ENCODE measurements at regions not wholly inside any gene's neighbourhood (a gene's known extent, or its start where the extent isn't known, plus 50 kb on each side); places are given as distances from the start of the nearest gene placed in this dataset.

DNA sequence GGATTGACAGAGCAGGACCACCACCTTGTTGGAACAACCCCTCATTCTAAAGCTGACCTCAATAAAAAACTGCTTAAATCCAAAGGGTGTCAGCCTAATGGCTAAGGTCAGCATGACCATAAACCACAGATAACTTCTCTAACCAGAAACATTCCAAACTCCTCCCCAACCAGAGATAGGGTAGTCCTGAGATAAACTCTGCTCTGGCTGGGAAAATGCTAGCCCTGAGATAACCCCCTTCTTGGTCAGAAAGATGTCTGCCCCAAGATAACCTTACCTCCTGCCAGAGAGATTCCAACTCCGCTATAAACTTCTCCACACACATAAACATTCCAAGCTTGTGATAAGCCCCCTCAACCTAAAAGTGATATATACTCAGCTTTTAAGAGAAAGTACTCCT is 364.8 kb upstream of the RBMY1B start:
- Histone ChIP-seq H3K4me3 (ENCODE audit: severe bottlenecking) (no peak overlapping the region), H3K9me3 (ENCODE audit: severe bottlenecking) (no peaks in the 10 kb centered on the region), H3K27ac (ENCODE audit: poor library complexity, severe bottlenecking) (no peak overlapping the region), H3K36me3 (ENCODE audit: low read depth) (no peaks in the 10 kb centered on the region), H3K4me1 (ENCODE audit: insufficient read depth, poor library complexity, severe bottlenecking) (no peaks in the 10 kb centered on the region), H3K27me3 (ENCODE audit: insufficient read depth, poor library complexity, severe bottlenecking) (peaks cover 5% of the 10 kb centered on the region)
- DNase-seq (ENCODE audit: low spot score) (no peak), ATAC-seq (ENCODE audit: low read depth) (no peak)
- TF ChIP-seq, protein P1, sequence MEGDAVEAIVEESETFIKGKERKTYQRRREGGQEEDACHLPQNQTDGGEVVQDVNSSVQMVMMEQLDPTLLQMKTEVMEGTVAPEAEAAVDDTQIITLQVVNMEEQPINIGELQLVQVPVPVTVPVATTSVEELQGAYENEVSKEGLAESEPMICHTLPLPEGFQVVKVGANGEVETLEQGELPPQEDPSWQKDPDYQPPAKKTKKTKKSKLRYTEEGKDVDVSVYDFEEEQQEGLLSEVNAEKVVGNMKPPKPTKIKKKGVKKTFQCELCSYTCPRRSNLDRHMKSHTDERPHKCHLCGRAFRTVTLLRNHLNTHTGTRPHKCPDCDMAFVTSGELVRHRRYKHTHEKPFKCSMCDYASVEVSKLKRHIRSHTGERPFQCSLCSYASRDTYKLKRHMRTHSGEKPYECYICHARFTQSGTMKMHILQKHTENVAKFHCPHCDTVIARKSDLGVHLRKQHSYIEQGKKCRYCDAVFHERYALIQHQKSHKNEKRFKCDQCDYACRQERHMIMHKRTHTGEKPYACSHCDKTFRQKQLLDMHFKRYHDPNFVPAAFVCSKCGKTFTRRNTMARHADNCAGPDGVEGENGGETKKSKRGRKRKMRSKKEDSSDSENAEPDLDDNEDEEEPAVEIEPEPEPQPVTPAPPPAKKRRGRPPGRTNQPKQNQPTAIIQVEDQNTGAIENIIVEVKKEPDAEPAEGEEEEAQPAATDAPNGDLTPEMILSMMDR (IDR thresholded peaks at IDR 0.05; ENCODE audit: poor library complexity, severe bottlenecking): no peak

DNA sequence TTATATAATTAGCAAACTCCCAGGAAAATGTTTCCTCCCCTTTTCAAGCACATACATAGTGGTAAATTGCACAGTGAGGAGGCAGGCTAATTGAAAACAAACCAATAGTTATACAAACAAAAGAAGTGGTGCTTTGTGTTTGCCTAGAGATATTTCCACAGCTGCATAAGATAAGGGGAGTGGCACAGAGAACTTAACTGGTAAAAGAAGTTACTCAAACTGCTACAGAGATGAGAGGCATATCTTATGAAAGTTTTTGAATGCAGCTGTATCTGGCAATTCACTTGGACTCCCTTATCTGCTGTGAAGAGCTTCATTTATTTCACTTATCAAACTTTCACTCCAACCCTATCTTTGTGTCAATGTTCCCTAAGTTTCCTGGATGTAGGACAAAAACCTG is 361.2 kb upstream of the RBMY1B start:
- TF ChIP-seq, protein P1 (IDR thresholded peaks at IDR 0.05; ENCODE audit: poor library complexity, severe bottlenecking): no peak

DNA sequence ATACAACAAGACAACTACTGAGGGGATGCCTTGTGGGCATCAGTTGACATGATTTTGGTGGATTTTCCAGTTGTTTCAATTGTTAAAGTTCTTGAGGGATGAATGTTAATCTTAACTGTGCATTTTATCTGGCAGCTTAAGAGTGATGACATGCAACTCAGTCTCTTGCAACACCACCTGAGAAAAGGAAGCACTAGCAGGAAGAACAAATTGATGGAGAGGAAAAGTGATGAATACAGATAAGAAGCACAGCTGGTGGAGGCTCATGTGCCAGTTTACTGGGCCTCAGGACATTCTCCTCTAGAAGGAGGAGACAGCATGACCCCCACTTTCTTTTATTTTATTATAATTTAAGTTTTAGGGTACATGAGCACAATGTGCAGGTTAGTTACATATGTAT is 341.3 kb upstream of the RBMY1B start:
- no peak for ATAC-seq (ENCODE audit: low read depth)
- no peaks in the 10 kb centered on the region for H3K27me3 ChIP-seq (ENCODE audit: insufficient read depth, poor library complexity, severe bottlenecking)

More for the DNA sequence above, 361.2 kb upstream of the RBMY1B start:
- Histone ChIP-seq H3K4me1 (ENCODE audit: insufficient read depth, poor library complexity, severe bottlenecking) (no peaks in the 10 kb centered on the region), H3K4me3 (ENCODE audit: severe bottlenecking) (no peak overlapping the region), H3K27me3 (ENCODE audit: insufficient read depth, poor library complexity, severe bottlenecking) (peaks cover 5% of the 10 kb centered on the region), H3K9me3 (ENCODE audit: severe bottlenecking) (no peaks in the 10 kb centered on the region), H3K27ac (ENCODE audit: poor library complexity, severe bottlenecking) (no peak overlapping the region), H3K36me3 (ENCODE audit: low read depth) (no peaks in the 10 kb centered on the region)
- DNase-seq (ENCODE audit: low spot score): no peak
- ATAC-seq (ENCODE audit: low read depth): no peak

DNA sequence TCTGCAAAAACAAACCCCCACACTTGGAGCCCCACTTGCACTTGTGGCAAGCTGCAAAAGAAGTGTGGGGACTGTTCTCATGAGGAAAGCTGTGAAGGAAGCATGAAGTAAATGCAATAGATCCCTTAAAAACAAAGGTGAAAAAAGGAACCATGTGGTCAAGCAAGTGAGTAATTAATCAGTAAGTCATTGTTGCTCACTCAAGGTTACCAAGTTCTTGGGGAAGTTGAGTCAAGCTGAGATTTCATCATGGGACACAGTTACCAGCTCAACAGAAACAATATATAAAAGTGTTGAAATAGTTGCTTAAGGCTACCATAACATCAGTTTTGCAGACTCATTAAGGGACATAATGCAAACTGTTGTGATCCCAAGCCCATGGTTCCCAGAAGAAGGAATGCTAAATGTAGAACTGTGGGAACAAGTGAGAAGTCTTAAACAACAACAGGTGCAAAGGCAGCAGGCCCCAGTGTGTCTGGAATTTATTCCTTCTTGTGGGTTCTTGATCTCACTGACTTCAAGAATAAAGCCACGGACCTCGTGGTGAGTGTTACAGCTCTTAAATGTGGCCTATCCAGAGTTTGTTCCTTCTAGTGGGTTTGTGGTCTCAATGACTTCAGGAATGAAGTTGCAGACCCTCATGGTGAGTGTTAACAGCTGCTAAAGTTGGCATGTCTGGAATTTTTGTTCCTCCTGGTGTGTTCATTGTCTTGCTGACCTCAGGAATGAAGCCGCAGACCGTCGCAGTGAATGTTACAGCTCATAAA is 336.3 kb upstream of the RBMY1B start:
- Histone ChIP-seq H3K9me3 (ENCODE audit: severe bottlenecking) (no peaks in the 10 kb centered on the region), H3K36me3 (ENCODE audit: low read depth) (no peaks in the 10 kb centered on the region), H3K4me1 (ENCODE audit: insufficient read depth, poor library complexity, severe bottlenecking) (no peaks in the 10 kb centered on the region), H3K27ac (ENCODE audit: poor library complexity, severe bottlenecking) (no peak overlapping the region), H3K4me3 (ENCODE audit: severe bottlenecking) (no peak overlapping the region), H3K27me3 (ENCODE audit: insufficient read depth, poor library complexity, severe bottlenecking) (no peaks in the 10 kb centered on the region)
- no peak for ATAC-seq (ENCODE audit: low read depth)
- DNase-seq (ENCODE audit: low spot score): no peak
- TF ChIP-seq, protein P1 (IDR thresholded peaks at IDR 0.05; ENCODE audit: poor library complexity, severe bottlenecking): no peak

More for the DNA sequence above, 341.3 kb upstream of the RBMY1B start:
- no peak overlapping the region for H3K4me3 ChIP-seq (ENCODE audit: severe bottlenecking)
- DNase-seq (ENCODE audit: low spot score): no peak
- no peaks in the 10 kb centered on the region for H3K36me3 ChIP-seq (ENCODE audit: low read depth)
- TF ChIP-seq, protein P1 (IDR thresholded peaks at IDR 0.05; ENCODE audit: poor library complexity, severe bottlenecking): no peak
- H3K4me1 ChIP-seq (ENCODE audit: insufficient read depth, poor library complexity, severe bottlenecking): no peaks in the 10 kb centered on the region
- H3K27ac ChIP-seq (ENCODE audit: poor library complexity, severe bottlenecking): no peak overlapping the region
- no peaks in the 10 kb centered on the region for H3K9me3 ChIP-seq (ENCODE audit: severe bottlenecking)

DNA sequence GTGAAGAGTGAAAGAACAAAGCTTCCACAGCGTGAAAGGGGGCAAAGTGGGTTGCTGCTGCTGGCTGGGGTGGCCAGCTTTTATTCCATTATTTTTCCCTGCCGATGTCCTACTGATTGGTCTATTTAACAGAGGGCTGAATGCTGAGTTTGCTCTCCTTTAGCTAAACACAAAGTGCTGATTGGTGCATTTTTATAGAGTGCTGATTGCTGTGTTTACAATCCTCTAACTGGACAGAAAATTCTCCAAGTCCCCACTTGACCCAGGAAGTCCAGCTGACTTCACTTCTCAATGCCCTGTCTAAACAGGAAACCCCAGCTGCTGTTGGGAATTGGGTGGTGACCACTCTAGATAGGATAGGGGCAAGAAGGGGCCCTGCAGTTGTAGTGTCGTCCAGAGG is 335.6 kb upstream of the RBMY1B start:
- Histone ChIP-seq H3K4me3 (ENCODE audit: severe bottlenecking) (no peak overlapping the region), H3K27ac (ENCODE audit: poor library complexity, severe bottlenecking) (no peak overlapping the region), H3K36me3 (ENCODE audit: low read depth) (no peaks in the 10 kb centered on the region), H3K4me1 (ENCODE audit: insufficient read depth, poor library complexity, severe bottlenecking) (no peaks in the 10 kb centered on the region), H3K27me3 (ENCODE audit: insufficient read depth, poor library complexity, severe bottlenecking) (no peaks in the 10 kb centered on the region), H3K9me3 (ENCODE audit: severe bottlenecking) (no peaks in the 10 kb centered on the region)
- TF ChIP-seq, protein P1 (IDR thresholded peaks at IDR 0.05; ENCODE audit: poor library complexity, severe bottlenecking): no peak
- ATAC-seq (ENCODE audit: low read depth) (no peak), DNase-seq (ENCODE audit: low spot score) (no peak)
